K562 (cell line): ENCODE measurements at regions not wholly inside any gene's neighbourhood (a gene's known extent, or its start where the extent isn't known, plus 50 kb on each side); places are given as distances from the start of the nearest gene placed in this dataset.

Experiments
- ATAC-seq: fragments of 200-7000 bp; cut with Tn5 transposase; 3 replicates; pipeline ENCODE4 v1.9.1; 2020; ENCODE audit warnings: moderate library complexity
- BruUV-seq: library from RNA; stranded (reverse); fragments of 400-500 nt; replicated peaks from 2 replicates; lab custom pipeline; 2021; lab: Mats Ljungman, UMichigan
- CTCF ChIA-PET: fragments of 300-600 bp; formaldehyde crosslinking; extraction: SDS; loops from one replicate; lab custom pipeline; 2021; ENCODE audit warnings: low intra/inter-chr PET ratio; lab: Yijun Ruan, JAX
- POLR2A ChIA-PET: fragments of 300-600, 350-650 bp; sonication (Branson Sonifier 250); formaldehyde crosslinking; extraction: SDS; loops from one replicate; lab custom pipeline; 2021; ENCODE audit warnings: antibody characterized with exemption, inconsistent platforms; lab: Yijun Ruan, JAX
- DNase-seq, 4 experiments: peaks; one replicate each; pipeline versions ENCODE4 v3.0.0 to v3.0.0-alpha.2; 2011 to 2018; ENCODE audit warnings: low spot score in 3 of 4, mixed read lengths in 3 of 4; ENCODE audit errors: extremely low read depth in 1 of 4
- FAIRE-seq: peaks from 2 replicates; lab custom pipeline; 2011; peaks lifted over from hg19 to GRCh38; lab: Jason Lieb, UNC
- H2AFZ ChIP-seq: 2 replicates; pipeline ENCODE4 v1.6.0; 2011; ENCODE audit warnings: low read depth, low read length, control low read depth, inconsistent platforms
- H3K27ac ChIP-seq: fragments of 200-600 bp; 3 replicates; pipeline ENCODE4 v1.8.0; 2011; ENCODE audit warnings: low read depth, mild to moderate bottlenecking, control low read depth, inconsistent platforms, low read length, moderate library complexity, mixed read lengths; ENCODE audit errors: extremely low read depth
- H3K27me3 ChIP-seq, 2 experiments: fragments of 300-600 bp in 1 of 2; 2 replicates in 1 of 2; 3 replicates in 1 of 2; pipeline versions ENCODE4 v1.6.0 to v1.8.0; 2011; ENCODE audit warnings: inconsistent platforms in 2 of 2, low read length in 2 of 2, mild to moderate bottlenecking in 1 of 2, mixed read lengths in 1 of 2, moderate library complexity in 1 of 2; ENCODE audit not compliant: control insufficient read depth in 2 of 2, insufficient read depth in 2 of 2
- H3K36me3 ChIP-seq: fragments of 300-600 bp; 3 replicates; pipeline ENCODE4 v1.8.0; 2011; ENCODE audit warnings: mild to moderate bottlenecking, low read length, inconsistent platforms; ENCODE audit not compliant: control insufficient read depth, insufficient read depth
- H3K4me1 ChIP-seq, 2 experiments: fragments of 200-600 bp in 1 of 2; replicated peaks in 1 of 2; 2 replicates in 1 of 2; 3 replicates in 1 of 2; pipeline versions ENCODE4 v1.5.1 to v1.8.0; 2011; ENCODE audit warnings: inconsistent platforms in 2 of 2, low read length in 2 of 2, mild to moderate bottlenecking in 1 of 2, mixed read lengths in 1 of 2, moderate library complexity in 1 of 2; ENCODE audit not compliant: control insufficient read depth in 2 of 2, insufficient read depth in 2 of 2
- H3K4me2 ChIP-seq: 2 replicates; pipeline ENCODE4 v1.6.1; 2011; ENCODE audit warnings: low read length, control low read depth, inconsistent platforms, mixed read lengths; ENCODE audit not compliant: insufficient read depth
- H3K4me3 ChIP-seq: fragments of 200-600 bp; sonication (generic), shearing (Covaris generic); 2 replicates; pipeline ENCODE4 v1.5.1; 2016; ENCODE audit warnings: control low read depth, inconsistent platforms
- H3K79me2 ChIP-seq: fragments of 200-600 bp; 3 replicates; pipeline ENCODE4 v1.8.0; 2011; ENCODE audit warnings: low read length, inconsistent platforms; ENCODE audit not compliant: control insufficient read depth, insufficient read depth
- H3K9ac ChIP-seq, 2 experiments: 2 replicates each; pipeline versions ENCODE4 v1.6.0 to v1.6.1; 2011; ENCODE audit warnings: low read depth in 2 of 2, low read length in 2 of 2, control low read depth in 1 of 2, inconsistent platforms in 1 of 2, mild to moderate bottlenecking in 1 of 2, mixed read lengths in 1 of 2; ENCODE audit not compliant: insufficient read depth in 1 of 2
- H3K9me1 ChIP-seq: one replicate; pipeline ENCODE4 v1.6.0; 2011; ENCODE audit warnings: inconsistent platforms, mild to moderate bottlenecking, low read length, moderate library complexity; ENCODE audit not compliant: control insufficient read depth, insufficient read depth
- H3K9me3 ChIP-seq: replicated peaks from 2 replicates; pipeline ENCODE4 v1.5.1; 2011; ENCODE audit warnings: low read depth, low read length, inconsistent platforms; ENCODE audit not compliant: control insufficient read depth, insufficient read depth
- H4K20me1 ChIP-seq: replicated peaks from 2 replicates; pipeline ENCODE4 v1.6.1; 2011; ENCODE audit warnings: low read length, inconsistent platforms, mixed read lengths; ENCODE audit not compliant: control insufficient read depth, insufficient read depth
- CHD7 ChIP-seq: fragments of 200-600 bp; sonication (generic); IDR thresholded peaks from one replicate; pipeline ENCODE4 v1.6.1; 2012; ENCODE audit warnings: mild to moderate bottlenecking, low read depth, low read length, inconsistent platforms
- FOXK2 ChIP-seq, 2 experiments: fragments of 450-650 bp; IDR thresholded peaks in 1 of 2; conservative IDR thresholded peaks in 1 of 2; 2 replicates each; pipeline ENCODE4 v1.6.1; 2016; ENCODE audit warnings: low read depth in 2 of 2, mild to moderate bottlenecking in 1 of 2
- PTRF ChIP-seq: fragments of 450-650 bp; IDR thresholded peaks from 2 replicates; pipeline ENCODE4 v1.6.1; 2016; ENCODE audit warnings: mild to moderate bottlenecking, missing genetic modification characterization, missing compliant biosample characterization
- RFX7 ChIP-seq: fragments of 250-450 bp; sonication (Bioruptor Pico); IDR thresholded peaks from 2 replicates; pipeline ENCODE4 v1.5.1; 2021; ENCODE audit warnings: mild to moderate bottlenecking
- U2AF1 ChIP-seq: fragments of 200-400 bp; formaldehyde crosslinking; optimal IDR thresholded peaks from 2 replicates; pipeline ENCODE3; 2017; ENCODE audit warnings: mild to moderate bottlenecking, low read depth, low read length, moderate library complexity
- ZNF449 ChIP-seq: fragments of 250-450 bp; sonication (Bioruptor Pico); IDR thresholded peaks from 2 replicates; pipeline ENCODE4 v1.8.0; 2022; ENCODE audit warnings: moderate library complexity, mild to moderate bottlenecking, inconsistent platforms
- WGBS: fragments of 100-300 bp; shearing (Covaris generic); methylation state at CpG from one replicate; pipeline ENCODE4 v1.1.6; 2016; ENCODE audit warnings: low coverage, mixed read lengths; ENCODE audit not compliant: insufficient coverage; ENCODE audit errors: missing lambda C conversion rate; 5-methylcytosine and 5-hydroxymethylcytosine counted together
- in situ Hi-C: fragments of 300-500 bp; cut with MboI; formaldehyde crosslinking; loops from 4 replicates; pipeline ENCODE4 v1.15.0; 2018; ENCODE audit warnings: inconsistent platforms, mixed read lengths
- intact Hi-C: fragments of 100-400 bp; cut with micrococcal nuclease; formaldehyde crosslinking; loops from 2 replicates; pipeline ENCODE4 v1.14.2; 2022

- 0% methylated on average over 7 of the region's 9 CpGs for WGBS
- H2AFZ ChIP-seq: no peak overlapping the region
- no peaks in the 10 kb centered on the region; the same call in 2 of the 3 replicates for H3K79me2 ChIP-seq
- H3K4me3 ChIP-seq: no peak overlapping the region
- intact Hi-C loops: no loop called here
- H3K9me1 ChIP-seq: no peaks in the 10 kb centered on the region
- H3K9ac ChIP-seq: no peak overlapping the region
- no peak overlapping the region for H3K4me2 ChIP-seq
- no peaks in the 10 kb centered on the region; a peak in 1 of 5 replicates for H3K27me3 ChIP-seq
- no peak for ATAC-seq
- no TSS peak for BruUV-seq
- ChIA-PET POLR2A (interaction anchor here (1.0 kb wide), 1 partner anchor 423 kb away, joined by 3 read pairs; no protein-coding TSS in a partner anchor), CTCF (no interaction called here)
- H3K9me3 ChIP-seq: no peaks in the 10 kb centered on the region
- no peak overlapping the region for H3K27ac ChIP-seq
- H3K36me3 ChIP-seq: no peaks in the 10 kb centered on the region
- in situ Hi-C loops: no loop called here
- no peak for FAIRE-seq
- no peaks in the 10 kb centered on the region for H4K20me1 ChIP-seq
- no peak for DNase-seq
- no peaks in the 10 kb centered on the region for H3K4me1 ChIP-seq
- TF ChIP-seq CHD7 (no peak), PTRF (tag) (no peak), U2AF1 (no peak), FOXK2 (conservative IDR thresholded peaks at IDR 0.05 in 1 of 2, IDR thresholded peaks at IDR 0.05 in 1 of 2; ENCODE audit: low read depth in 2 of 2) (no peak), ZNF449 (CRISPR knock-in tag) (no peak), RFX7 (CRISPR knock-in tag) (no peak)
Measured at GRCh38 chr22:47318041-47318737, 555.7 kb downstream of the TBC1D22A start.
